BE2C (cell line): ENCODE measurements at regions not wholly inside any gene's neighbourhood (a gene's known extent, or its start where the extent isn't known, plus 50 kb on each side); places are given as distances from the start of the nearest gene placed in this dataset.

Source experiments
- DNase-seq: peaks from one replicate; pipeline ENCODE4 v3.0.0-alpha.2; 2020
- H3K27me3 ChIP-seq: fragments of 250-450 bp; sonication (Bioruptor Pico); 2 replicates; pipeline ENCODE4 v1.5.1; 2020; ENCODE audit warnings: mild to moderate bottlenecking
- H3K36me3 ChIP-seq: fragments of 250-450 bp; sonication (Bioruptor Pico); 2 replicates; pipeline ENCODE4 v1.5.1; 2020; ENCODE audit warnings: mild to moderate bottlenecking
- H3K4me1 ChIP-seq: fragments of 250-450 bp; sonication (Bioruptor Pico); 2 replicates; pipeline ENCODE4 v1.5.1; 2020
- H3K4me3 ChIP-seq: 2 replicates; pipeline ENCODE4 v1.5.1; 2011; ENCODE audit warnings: low read depth, low read length
- H3K9me3 ChIP-seq: fragments of 250-450 bp; sonication (Bioruptor Pico); 2 replicates; pipeline ENCODE4 v1.5.1; 2020
- CTCF ChIP-seq: IDR thresholded peaks from 2 replicates; pipeline ENCODE4 v1.5.1; 2012; ENCODE audit warnings: mild to moderate bottlenecking, low read depth, low read length

GRCh38 chr14:106679776-106680175, 1153.4 kb downstream of the TMEM121 start:
- 0 out of 2 replicates have a peak, but pooled peaks cover 3% of the 10 kb centered on the region for H3K27me3 ChIP-seq
- TF ChIP-seq CTCF: no peak
- no peaks in the 10 kb centered on the region for H3K4me1 ChIP-seq
- no peak overlapping the region for H3K4me3 ChIP-seq
- no peak for DNase-seq
- no peaks in the 10 kb centered on the region for H3K9me3 ChIP-seq
- no peaks in the 10 kb centered on the region for H3K36me3 ChIP-seq

- Histone ChIP-seq H3K36me3 (no peaks in the 10 kb centered on the region), H3K4me1 (no peaks in the 10 kb centered on the region), H3K27me3 (0 out of 2 replicates have a peak, but pooled peaks cover 3% of the 10 kb centered on the region), H3K4me3 (no peak overlapping the region), H3K9me3 (no peaks in the 10 kb centered on the region)
- no peak for DNase-seq
- no peak for TF ChIP-seq CTCF
Observed at GRCh38 chr14:106681161-106681560, 1154.8 kb downstream of the TMEM121 start.

- H3K4me1 ChIP-seq: no peaks in the 10 kb centered on the region
Observed at GRCh38 chr14:106681568-106681967, 1155.2 kb downstream of the TMEM121 start.

GRCh38 chr14:106683631-106684030, 1157.2 kb downstream of the TMEM121 start:
- H3K9me3 ChIP-seq: no peaks in the 10 kb centered on the region
- no peak overlapping the region for H3K4me3 ChIP-seq
- no peaks in the 10 kb centered on the region for H3K36me3 ChIP-seq
- no peak for TF ChIP-seq CTCF
- H3K4me1 ChIP-seq: no peaks in the 10 kb centered on the region
- DNase-seq: no peak
- H3K27me3 ChIP-seq: 0 out of 2 replicates have a peak, but pooled peaks cover 3% of the 10 kb centered on the region

More at GRCh38 chr14:106681568-106681967, 1155.2 kb downstream of the TMEM121 start:
- H3K36me3 ChIP-seq: no peaks in the 10 kb centered on the region
- no peak for DNase-seq
- H3K4me3 ChIP-seq: no peak overlapping the region
- TF ChIP-seq CTCF: peak; percentile 43
- H3K9me3 ChIP-seq: no peaks in the 10 kb centered on the region
- H3K27me3 ChIP-seq: 0 out of 2 replicates have a peak, but pooled peaks cover 3% of the 10 kb centered on the region

DNA sequence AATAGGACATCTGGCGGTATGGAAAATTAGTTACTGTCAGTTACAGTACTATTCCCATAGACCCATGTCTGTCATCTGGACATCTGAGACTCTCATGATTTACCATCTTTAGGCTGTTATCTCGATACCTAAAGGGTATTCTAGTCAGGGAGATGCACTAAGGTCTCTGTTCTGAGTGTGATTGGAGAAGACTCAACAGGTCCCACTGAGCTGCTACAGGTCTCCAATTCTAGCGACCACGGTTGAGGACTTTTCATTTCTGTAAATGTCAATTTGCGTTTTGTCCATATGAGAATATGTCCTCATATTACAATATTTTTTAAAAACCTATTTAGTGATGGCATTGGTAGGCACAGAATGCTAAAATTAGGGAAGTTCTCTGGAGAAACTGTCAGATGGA, 1160.2 kb downstream of the TMEM121 start:
- Histone ChIP-seq H3K4me1 (no peaks in the 10 kb centered on the region), H3K9me3 (no peaks in the 10 kb centered on the region), H3K36me3 (no peaks in the 10 kb centered on the region), H3K4me3 (no peak overlapping the region), H3K27me3 (0 out of 2 replicates have a peak, but pooled peaks cover 3% of the 10 kb centered on the region)
- TF ChIP-seq CTCF: no peak
- DNase-seq: no peak

DNA sequence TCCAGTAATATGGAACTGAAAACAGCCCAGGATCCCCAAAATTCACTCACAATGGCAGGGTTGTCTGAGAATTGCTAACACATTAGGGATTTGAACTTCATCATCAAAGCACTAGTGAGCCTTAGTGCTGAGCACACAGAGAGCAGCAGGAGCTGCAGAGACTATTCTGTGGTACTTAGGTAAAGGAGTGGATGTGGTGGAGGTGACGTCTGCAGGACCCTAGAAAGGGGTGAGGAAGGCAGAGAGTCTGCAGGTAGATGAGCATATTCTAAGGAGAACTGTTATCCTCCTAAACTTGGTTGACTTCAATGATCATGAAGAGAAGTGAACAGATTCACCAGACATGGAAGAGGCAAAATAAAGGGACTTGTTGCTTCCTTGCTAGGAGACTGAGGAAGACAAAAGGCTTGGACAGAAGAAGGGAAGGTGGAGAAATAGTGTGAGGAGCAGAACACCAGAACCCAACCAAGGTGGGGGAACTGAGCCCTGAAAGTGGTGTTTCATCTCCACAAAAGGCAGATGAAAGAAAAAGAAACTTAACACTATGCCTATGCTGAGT, 1164.0 kb downstream of the TMEM121 start:
- Histone ChIP-seq H3K27me3 (no peaks in the 10 kb centered on the region), H3K4me3 (no peak overlapping the region), H3K4me1 (no peaks in the 10 kb centered on the region), H3K9me3 (no peaks in the 10 kb centered on the region), H3K36me3 (no peaks in the 10 kb centered on the region)
- DNase-seq: no peak
- no peak for TF ChIP-seq CTCF
